ENCODE measurements at regions not wholly inside any gene's neighbourhood (a gene's known extent, or its start where the extent isn't known, plus 50 kb on each side); places are given as distances from the start of the nearest gene placed in this dataset.

- TF ChIP-seq CTCF (conservative IDR thresholded peaks at IDR 0.05; ENCODE audit: low read length) = no peak
- TF ChIP-seq EZH2phosphoT487 (IDR thresholded peaks at IDR 0.05; ENCODE audit: borderline replicate concordance, low read depth, low read length) = no peak
Observed at GRCh38 chr2:2703762-2704427, 372.8 kb upstream of the MYT1L start.
